Activated B cell treated with CpG ODN at 0.5 μM for 24 hours (primary cell): ENCODE measurements at regions not wholly inside any gene's neighbourhood (a gene's known extent, or its start where the extent isn't known, plus 50 kb on each side); places are given as distances from the start of the nearest gene placed in this dataset.
A peak's percentile ranks its signal among the peaks of the same experiment; 100 is the strongest.

ENCODE experiments used
- ATAC-seq: fragments of 200-7000 bp; cut with Tn5 transposase; one replicate; pipeline ENCODE4 v1.10.0; 2021; ENCODE audit warnings: low read depth, mild to moderate bottlenecking, moderate library complexity
- CTCF ChIA-PET: fragments of 350-600 bp; sonication (Branson Sonifier 250); formaldehyde crosslinking; loops from one replicate; lab custom pipeline; 2021; ENCODE audit warnings: antibody characterized with exemption; lab: Charles Lee
- POLR2A ChIA-PET: fragments of 350-600 bp; sonication (Branson Sonifier 250); formaldehyde crosslinking; loops from one replicate; lab custom pipeline; 2021; ENCODE audit warnings: antibody characterized with exemption; lab: Charles Lee
- DNase-seq: peaks from one replicate; pipeline ENCODE4 v3.0.0; 2022
- H3K27ac Mint-ChIP-seq: one replicate; pipeline ENCODE4 v1.8.0; 2020; ENCODE audit warnings: mixed read lengths
- H3K27me3 Mint-ChIP-seq: one replicate; pipeline ENCODE4 v1.8.0; 2021; ENCODE audit warnings: mixed read lengths
- H3K36me3 Mint-ChIP-seq: one replicate; pipeline ENCODE4 v1.8.0; 2021; ENCODE audit warnings: low read depth, mixed read lengths
- H3K4me1 Mint-ChIP-seq: one replicate; pipeline ENCODE4 v1.8.0; 2021; ENCODE audit warnings: mixed read lengths
- H3K4me3 Mint-ChIP-seq: one replicate; pipeline ENCODE4 v1.8.0; 2020; ENCODE audit warnings: mild to moderate bottlenecking, mixed read lengths
- H3K9me3 Mint-ChIP-seq: one replicate; pipeline ENCODE4 v1.8.0; 2020; ENCODE audit warnings: mixed read lengths
- intact Hi-C: fragments of 100-400 bp; cut with micrococcal nuclease; formaldehyde crosslinking; loops from one replicate; pipeline ENCODE4 v1.15.1; 2024
- TF ChIP-seq, protein P1 (sequence below): fragments of 200-600 bp; IDR thresholded peaks from one replicate; pipeline ENCODE4 v1.8.0; 2022; ENCODE audit warnings: antibody characterized with exemption, mild to moderate bottlenecking

DNA sequence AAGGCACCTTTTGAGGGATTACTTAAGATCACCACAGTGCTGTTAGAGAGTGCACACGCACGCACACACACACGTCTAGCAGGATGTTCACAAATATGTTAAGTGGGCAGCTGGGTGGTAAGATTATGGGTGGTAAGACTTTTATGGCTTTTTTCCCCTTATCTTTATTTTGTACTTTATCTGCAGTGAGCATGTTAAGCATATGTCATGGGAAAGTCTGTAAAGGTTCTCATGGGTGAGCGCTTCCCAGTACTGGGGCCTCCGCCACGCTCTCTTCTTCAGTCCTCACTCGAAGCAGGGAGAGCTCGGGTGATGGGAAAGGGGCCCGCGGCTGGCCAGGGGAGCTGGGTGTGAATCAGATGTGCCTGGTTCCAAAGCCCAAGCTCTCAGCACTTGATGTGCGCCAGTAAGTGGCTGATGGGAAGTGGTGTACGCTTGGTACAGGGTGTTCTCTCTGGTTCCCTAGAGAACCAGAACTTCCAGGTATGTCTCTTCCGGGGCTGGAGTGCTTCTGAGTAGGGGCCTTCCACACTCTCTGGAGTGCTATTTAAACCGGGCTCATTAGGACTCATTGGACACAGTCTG lies 83.9 kb upstream of the YWHAQ start:
- Mint-ChIP-seq H3K27me3 (peaks cover 3% of the 10 kb centered on the region), H3K9me3 (no peaks in the 10 kb centered on the region), H3K36me3 (no peaks in the 10 kb centered on the region), H3K4me3 (no peak overlapping the region), H3K4me1 (no peaks in the 10 kb centered on the region), H3K27ac (no peak overlapping the region)
- TF ChIP-seq, protein P1, sequence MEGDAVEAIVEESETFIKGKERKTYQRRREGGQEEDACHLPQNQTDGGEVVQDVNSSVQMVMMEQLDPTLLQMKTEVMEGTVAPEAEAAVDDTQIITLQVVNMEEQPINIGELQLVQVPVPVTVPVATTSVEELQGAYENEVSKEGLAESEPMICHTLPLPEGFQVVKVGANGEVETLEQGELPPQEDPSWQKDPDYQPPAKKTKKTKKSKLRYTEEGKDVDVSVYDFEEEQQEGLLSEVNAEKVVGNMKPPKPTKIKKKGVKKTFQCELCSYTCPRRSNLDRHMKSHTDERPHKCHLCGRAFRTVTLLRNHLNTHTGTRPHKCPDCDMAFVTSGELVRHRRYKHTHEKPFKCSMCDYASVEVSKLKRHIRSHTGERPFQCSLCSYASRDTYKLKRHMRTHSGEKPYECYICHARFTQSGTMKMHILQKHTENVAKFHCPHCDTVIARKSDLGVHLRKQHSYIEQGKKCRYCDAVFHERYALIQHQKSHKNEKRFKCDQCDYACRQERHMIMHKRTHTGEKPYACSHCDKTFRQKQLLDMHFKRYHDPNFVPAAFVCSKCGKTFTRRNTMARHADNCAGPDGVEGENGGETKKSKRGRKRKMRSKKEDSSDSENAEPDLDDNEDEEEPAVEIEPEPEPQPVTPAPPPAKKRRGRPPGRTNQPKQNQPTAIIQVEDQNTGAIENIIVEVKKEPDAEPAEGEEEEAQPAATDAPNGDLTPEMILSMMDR = no peak
- no peak for ATAC-seq
- no peak for DNase-seq
- POLR2A ChIA-PET = no interaction called here
- intact Hi-C loops = no loop called here
- CTCF ChIA-PET = no interaction called here

DNA sequence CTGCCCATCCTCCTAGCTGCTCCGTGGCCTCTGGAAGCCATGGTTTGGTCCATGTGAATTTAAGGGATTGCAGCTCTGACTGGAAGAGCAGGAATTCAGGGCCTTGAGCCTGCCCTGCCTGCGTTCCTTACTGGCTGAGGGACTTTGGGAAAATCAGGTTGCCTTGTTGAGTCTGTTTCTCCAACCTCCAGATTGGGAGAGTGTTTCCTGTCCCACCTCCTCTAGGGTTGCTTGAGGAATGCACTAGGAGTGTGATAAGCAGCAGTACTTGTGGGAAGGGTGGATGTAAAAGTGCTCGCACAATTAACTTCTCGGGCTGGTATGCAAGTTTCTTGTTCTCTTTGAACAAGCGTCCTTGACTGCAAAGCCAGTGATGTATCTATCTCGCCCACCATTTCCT lies 84.4 kb upstream of the YWHAQ start:
- DNase-seq (no peak), ATAC-seq (no peak)
- ChIA-PET POLR2A (no interaction called here), CTCF (no interaction called here)
- H3K4me1 Mint-ChIP-seq = no peaks in the 10 kb centered on the region
- TF ChIP-seq, protein P1 = no peak
- no peaks in the 10 kb centered on the region for H3K36me3 Mint-ChIP-seq
- H3K27me3 Mint-ChIP-seq = peaks cover 3% of the 10 kb centered on the region
- intact Hi-C loops = no loop called here
- no peaks in the 10 kb centered on the region for H3K9me3 Mint-ChIP-seq
- H3K27ac Mint-ChIP-seq = no peak overlapping the region
- H3K4me3 Mint-ChIP-seq = no peak overlapping the region

DNA sequence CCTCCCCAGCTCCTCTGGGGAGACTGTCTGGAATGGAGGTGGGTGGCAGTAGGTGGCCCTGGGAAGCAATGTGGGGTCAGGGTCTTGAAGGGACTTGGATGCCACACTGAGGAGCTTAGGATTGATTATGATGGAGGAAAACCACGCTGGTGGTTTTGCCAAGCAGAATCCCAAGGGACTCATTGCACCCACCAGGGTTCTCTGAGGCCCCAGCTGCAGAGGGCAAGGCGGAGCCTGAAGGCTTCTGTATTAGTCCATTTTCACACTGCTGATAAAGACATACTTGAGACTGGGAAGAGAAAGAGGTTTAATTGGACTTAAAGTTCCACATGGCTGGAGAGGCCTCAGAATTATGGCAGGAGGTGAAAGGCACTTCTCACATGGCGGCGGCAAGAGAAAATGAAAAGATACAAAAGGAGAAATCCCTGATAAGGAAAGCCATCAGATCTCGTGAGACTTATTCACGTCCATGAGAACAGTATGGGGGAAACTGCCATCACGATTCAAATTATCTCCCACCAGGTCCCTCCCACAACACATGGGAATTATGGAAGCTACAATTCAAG lies 87.2 kb upstream of the YWHAQ start:
- H3K36me3 Mint-ChIP-seq = no peaks in the 10 kb centered on the region
- peaks cover 10% of the 10 kb centered on the region for H3K4me1 Mint-ChIP-seq
- H3K9me3 Mint-ChIP-seq = no peaks in the 10 kb centered on the region
- ChIA-PET POLR2A (no interaction called here), CTCF (no interaction called here)
- ATAC-seq (no peak), DNase-seq (no peak)
- intact Hi-C loops = no loop called here
- H3K4me3 Mint-ChIP-seq = no peak overlapping the region
- no peaks in the 10 kb centered on the region for H3K27me3 Mint-ChIP-seq
- TF ChIP-seq, protein P1 = no peak
- no peak overlapping the region for H3K27ac Mint-ChIP-seq

DNA sequence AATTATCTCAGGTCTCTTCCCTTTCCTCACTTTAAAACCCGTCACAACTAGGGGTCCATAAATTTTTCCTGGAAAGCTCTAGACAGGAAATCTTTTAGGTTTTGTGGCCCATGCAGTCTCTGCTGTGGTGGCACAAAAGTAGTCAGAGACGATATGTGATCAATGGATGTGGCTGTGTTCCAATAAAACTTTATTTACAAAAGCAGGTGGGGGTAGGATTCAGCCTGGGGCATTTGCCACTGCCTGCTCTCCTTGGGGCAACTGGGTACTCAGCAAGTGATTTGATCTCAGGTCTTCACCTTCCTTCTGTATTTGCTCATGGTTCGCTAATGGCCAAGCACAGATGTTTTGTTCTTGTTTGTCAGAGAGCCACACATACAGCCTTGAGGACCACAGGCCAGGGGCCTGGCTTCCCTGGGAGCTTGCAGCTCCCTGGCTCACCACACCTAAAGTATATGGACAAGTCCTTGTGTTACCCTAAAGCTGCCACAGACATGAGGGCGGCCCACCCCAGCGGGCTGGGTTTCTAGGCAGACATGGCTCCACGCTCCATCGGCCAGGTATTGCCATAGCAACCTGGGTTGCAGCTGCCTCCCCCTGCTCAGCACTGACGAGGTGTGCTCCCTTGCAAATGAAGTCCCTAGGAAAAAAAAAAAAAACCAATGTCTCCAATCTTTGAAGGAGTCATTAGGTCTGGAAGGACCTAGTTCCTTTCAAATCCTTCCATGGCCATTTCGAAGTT lies 89.7 kb upstream of the YWHAQ start:
- no peak overlapping the region for H3K4me3 Mint-ChIP-seq
- no peak overlapping the region for H3K27ac Mint-ChIP-seq

DNA sequence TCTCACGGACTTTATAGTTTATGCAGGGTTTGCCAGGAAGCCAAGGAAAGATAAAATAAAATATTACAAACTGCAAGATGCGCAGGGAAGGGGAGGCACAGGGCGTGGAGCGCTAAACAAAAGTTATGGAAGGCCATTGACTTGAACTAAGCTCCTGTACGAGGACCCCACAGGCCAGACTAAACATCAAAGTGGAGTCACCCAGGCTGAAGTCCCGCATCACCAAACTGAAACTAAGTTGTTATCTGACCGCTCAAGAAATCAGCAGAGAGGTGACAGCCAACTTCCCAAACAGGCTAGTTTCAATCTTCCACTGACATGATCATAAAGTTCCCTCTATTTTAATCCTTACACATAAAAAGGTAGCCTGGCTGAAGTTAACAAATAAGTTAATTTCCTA lies 90.5 kb upstream of the YWHAQ start:
- Mint-ChIP-seq H3K27ac (no peak overlapping the region), H3K4me1 (peaks cover 10% of the 10 kb centered on the region), H3K27me3 (no peaks in the 10 kb centered on the region), H3K9me3 (no peaks in the 10 kb centered on the region), H3K36me3 (no peaks in the 10 kb centered on the region), H3K4me3 (no peak overlapping the region)
- TF ChIP-seq, protein P1 = no peak
- ATAC-seq (no peak), DNase-seq (no peak)
- ChIA-PET POLR2A (no interaction called here), CTCF (no interaction called here)
- intact Hi-C loops = no loop called here

More for the DNA sequence above, 89.7 kb upstream of the YWHAQ start:
- Mint-ChIP-seq H3K4me1 (peaks cover 10% of the 10 kb centered on the region), H3K36me3 (no peaks in the 10 kb centered on the region), H3K27me3 (no peaks in the 10 kb centered on the region), H3K9me3 (no peaks in the 10 kb centered on the region)
- DNase-seq (no peak), ATAC-seq (peak; percentile 47)
- CTCF ChIA-PET = no interaction called here
- intact Hi-C loops = no loop called here
- TF ChIP-seq, protein P1 = no peak
- POLR2A ChIA-PET = no interaction called here
